GM21529 (cell line): ENCODE measurements at regions not wholly inside any gene's neighbourhood (a gene's known extent, or its start where the extent isn't known, plus 50 kb on each side); places are given as distances from the start of the nearest gene placed in this dataset.
"Not testable (repeated sequence)": the region's sequence is repeated elsewhere in the genome, so short reads cannot be mapped to it uniquely, and the experiment has no call there.

Source experiments
- ATAC-seq: cut with Tn5 transposase; IDR thresholded peaks from one replicate; pipeline ENCODE4 v1.9.1; 2021; ENCODE audit not compliant: unreplicated experiment

GRCh38 chr2:36302911-36303310 is 52.7 kb upstream of the CRIM1 start:
- no peak for ATAC-seq

DNA sequence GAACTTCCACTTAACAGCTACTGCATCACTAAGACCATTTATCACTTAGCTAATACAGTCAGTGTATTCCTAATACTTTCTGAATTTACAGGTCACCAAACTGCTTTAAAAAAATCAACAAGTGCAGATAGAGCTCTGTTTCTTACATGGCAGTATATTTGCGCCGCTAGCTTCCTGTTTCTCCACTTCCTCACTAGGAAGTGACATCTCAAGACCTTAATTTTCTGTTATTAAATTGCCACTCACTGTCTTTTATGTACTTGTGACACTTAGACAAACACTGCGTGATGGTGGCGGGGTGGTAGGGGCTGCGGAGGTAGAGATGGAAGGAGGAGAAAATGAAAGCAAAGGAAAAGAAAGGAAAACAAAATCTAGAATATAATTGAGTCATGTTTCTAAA is 53.7 kb upstream of the CRIM1 start:
- no peak for ATAC-seq

- ATAC-seq: peak; percentile 55
These were observed 54.9 kb upstream of the CRIM1 start for GRCh38 chr2:36300697-36301096.

- no peak for ATAC-seq
These were observed 58.8 kb upstream of the CRIM1 start for GRCh38 chr2:36296798-36297197.

DNA sequence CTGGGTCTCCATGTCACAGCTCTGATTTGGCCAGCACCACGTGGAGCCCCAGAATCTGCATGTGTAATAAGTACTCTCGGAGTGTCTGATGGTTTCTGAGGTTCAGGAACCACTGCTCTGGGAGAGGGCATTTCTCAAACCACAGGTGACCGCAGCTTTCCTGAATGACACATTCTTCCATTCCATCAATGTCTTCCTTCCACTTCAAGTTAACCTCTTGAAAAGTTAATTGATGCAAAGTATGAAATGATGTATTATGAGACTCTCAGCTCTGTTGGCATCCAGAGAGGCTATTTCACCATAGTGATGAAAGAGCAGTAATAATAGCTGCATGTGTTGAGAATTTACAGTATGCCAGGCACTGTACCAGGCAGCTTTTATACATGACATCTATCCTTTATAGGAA is 61.3 kb upstream of the CRIM1 start:
- no peak for ATAC-seq

- ATAC-seq: no peak
These were observed 65.2 kb upstream of the CRIM1 start for GRCh38 chr2:36290306-36290856.

- no peak for ATAC-seq
These were observed 65.8 kb upstream of the CRIM1 start for GRCh38 chr2:36289731-36290130.

DNA sequence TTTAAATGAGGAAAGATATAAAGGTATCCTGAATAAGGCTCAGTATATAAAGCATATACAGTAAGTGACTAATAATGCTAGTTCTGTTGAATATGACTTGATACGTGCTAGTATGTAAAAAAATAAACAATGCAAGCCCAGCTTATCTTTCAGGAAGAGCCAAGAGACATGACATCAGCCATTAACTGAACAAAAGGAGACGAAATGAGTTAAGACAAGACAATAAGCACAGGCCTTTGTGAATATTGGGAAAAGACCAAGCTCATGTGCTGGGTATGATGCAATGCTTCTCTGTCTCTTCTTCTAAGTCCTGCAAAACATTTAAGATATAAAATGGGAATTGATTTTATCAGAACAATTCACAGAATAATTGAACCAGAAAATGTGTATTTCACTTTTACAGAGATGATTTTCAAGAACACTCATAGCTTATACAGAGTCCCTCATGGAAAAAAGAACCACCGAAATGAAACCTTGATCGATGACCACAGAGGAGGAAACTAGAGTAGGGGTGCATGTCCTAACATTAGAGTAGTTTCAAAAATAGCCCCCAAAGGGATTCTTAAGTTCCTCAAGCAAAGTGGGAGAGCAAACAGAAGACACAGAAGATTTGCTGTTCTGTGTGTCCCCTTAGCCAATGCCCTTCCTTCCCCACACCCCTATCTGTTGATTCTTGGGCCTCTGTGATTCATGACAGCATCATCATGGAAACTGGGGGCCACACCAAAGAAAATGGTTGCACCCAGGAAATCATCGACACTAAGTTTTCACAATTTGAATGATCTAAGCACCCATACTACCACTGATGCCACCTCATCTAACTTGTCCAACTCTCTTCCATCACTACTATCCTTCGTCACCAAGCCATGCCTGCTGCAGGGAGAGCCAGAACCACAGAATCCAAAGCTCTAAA is 68.0 kb upstream of the CRIM1 start:
- ATAC-seq: no peak

DNA sequence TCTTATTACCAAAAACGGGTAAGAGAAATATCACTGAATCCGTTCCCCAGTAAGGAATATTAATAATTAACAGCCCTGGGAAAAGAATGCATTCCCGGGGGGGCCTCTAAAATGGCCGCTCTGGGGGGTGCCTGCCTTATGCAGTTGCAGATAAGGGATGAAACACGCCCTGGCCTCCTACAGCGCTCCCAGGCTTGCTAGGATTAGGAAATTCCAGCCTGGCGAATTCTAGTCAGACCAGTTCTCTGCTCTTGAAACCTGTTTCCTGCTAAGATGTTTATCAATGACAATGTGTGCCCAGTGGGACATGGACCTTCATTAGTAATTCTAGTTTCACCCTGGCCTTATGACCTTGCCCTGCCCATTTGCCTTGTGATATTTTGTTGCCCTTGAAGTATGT is 76.1 kb upstream of the CRIM1 start:
- ATAC-seq: not testable (repeated sequence)

GRCh38 chr2:36277881-36278523 is 77.6 kb upstream of the CRIM1 start:
- ATAC-seq: no peak

GRCh38 chr2:36277146-36277808 is 78.3 kb upstream of the CRIM1 start:
- ATAC-seq: no peak

DNA sequence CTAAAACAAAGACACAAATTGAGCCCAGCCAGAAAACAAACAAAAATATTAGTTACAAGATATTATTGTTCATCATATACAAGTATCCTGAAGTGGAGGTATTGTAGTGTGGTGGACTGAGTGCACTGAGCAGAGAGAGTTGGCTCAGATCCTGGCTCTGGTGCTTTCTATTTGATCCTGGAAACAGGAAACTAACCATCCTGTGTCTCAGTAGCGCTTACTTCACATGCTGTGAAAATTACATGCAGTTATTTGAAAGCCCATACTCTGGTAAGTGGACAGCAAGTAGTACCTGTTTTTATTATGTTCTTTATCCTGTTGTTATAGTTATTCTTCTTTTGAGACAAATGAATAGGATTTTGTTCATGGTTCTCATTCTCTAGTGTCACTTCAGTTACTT is 84.3 kb upstream of the CRIM1 start:
- no peak for ATAC-seq

GRCh38 chr2:36270758-36271157 is 84.8 kb upstream of the CRIM1 start:
- no peak for ATAC-seq

- ATAC-seq: no peak
These were observed 88.4 kb upstream of the CRIM1 start for GRCh38 chr2:36267194-36267593.

GRCh38 chr2:36266536-36267121 is 88.9 kb upstream of the CRIM1 start:
- ATAC-seq: no peak

- ATAC-seq: no peak
These were observed 93.0 kb upstream of the CRIM1 start for GRCh38 chr2:36262581-36262980.

GRCh38 chr2:36255863-36256262 is 99.7 kb upstream of the CRIM1 start:
- no peak for ATAC-seq

GRCh38 chr2:36253086-36253485 is 102.5 kb upstream of the CRIM1 start:
- no peak for ATAC-seq

DNA sequence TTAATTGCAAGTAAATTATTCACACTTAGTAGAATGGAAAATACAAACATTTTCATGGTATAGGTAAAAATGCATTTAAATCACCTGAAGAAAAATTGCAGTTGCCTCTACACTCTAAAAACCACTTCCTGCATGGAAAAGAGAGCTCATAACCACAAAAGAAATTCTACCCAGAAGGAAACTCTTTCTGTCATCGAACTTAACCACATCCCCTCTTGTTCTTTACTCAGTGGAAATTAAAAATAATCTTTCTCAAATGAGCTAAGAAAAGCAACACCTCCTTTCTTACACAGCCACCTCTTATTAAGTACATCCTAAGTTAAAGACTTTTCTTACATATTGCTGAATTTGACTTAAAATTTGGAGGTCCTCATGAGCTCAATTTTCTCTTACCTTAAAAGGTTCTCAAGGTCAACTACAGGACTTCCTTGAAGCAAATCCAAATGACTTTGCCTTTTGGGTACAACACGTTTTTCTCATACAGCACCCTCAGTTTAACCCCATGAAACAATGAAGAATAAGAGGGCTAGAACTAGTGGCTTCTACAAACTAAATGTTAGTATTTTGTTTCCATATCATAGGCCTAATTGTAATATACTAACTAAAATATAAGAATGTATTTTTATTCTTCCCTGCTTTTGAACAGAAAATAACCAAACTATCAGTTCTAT is 109.1 kb upstream of the CRIM1 start:
- ATAC-seq: peak; percentile 90

GRCh38 chr2:36245651-36246050 is 109.9 kb upstream of the CRIM1 start:
- no peak for ATAC-seq

DNA sequence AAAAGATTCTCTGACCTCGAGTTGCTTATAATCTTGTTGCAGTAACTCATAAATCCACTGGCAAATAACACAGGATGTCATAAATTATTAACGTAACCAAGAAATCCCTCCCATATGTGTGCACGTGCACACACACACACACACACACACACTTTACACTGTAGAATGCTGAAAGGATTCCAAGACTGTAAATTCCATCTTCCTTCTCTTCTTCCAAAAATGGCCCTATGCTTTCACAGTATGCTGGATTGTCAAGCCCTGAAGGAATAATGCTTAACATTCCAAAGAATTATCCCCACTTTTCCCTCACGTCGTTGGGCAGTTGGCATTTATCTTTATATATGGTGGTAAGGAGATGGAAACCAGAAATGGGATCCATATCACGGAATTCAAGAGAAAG is 117.5 kb upstream of the CRIM1 start:
- no peak for ATAC-seq
